Lower leg skin (tissue), 4 donors: ENCODE measurements at regions not wholly inside any gene's neighbourhood (a gene's known extent, or its start where the extent isn't known, plus 50 kb on each side); places are given as distances from the start of the nearest gene placed in this dataset.

Experiments used
- DNase-seq, 2 donors: peaks; one replicate each; pipeline ENCODE4 v3.0.0-alpha.2; 2019; ENCODE audit warnings: low spot score in 2 of 2
- H3K4me3 ChIP-seq: fragments of 200-600 bp; sonication (generic); 2 replicates; pipeline ENCODE4 v1.5.1; 2017; ENCODE audit warnings: mild to moderate bottlenecking, low read depth; ENCODE audit not compliant: poor library complexity, severe bottlenecking
- POLR2A ChIP-seq, 2 donors: fragments of 450-650 bp; IDR thresholded peaks; one replicate each; pipeline ENCODE4 v1.6.1; 2016 to 2017; ENCODE audit warnings: antibody characterized with exemption in 2 of 2, mild to moderate bottlenecking in 1 of 2, moderate library complexity in 1 of 2
- WGBS, 2 donors: methylation state at CpG; one replicate each; pipeline ENCODE4 v1.1.5; 2018; 5-methylcytosine and 5-hydroxymethylcytosine counted together
- intact Hi-C: fragments of 100-400 bp; cut with DNase I; formaldehyde crosslinking; loops from one replicate; pipeline ENCODE4 v1.15.0; 2023; ENCODE audit warnings: low total_unique reads
- TF ChIP-seq, protein P1 (sequence below), 3 donors: fragments of 450-650 bp; IDR thresholded peaks; one replicate each; pipeline ENCODE4 v1.5.1; 2016; ENCODE audit warnings: antibody characterized with exemption in 3 of 3, mild to moderate bottlenecking in 3 of 3, moderate library complexity in 2 of 3

- no peak for TF ChIP-seq POLR2A (IDR thresholded peaks at IDR 0.05)
- TF ChIP-seq, protein P1, sequence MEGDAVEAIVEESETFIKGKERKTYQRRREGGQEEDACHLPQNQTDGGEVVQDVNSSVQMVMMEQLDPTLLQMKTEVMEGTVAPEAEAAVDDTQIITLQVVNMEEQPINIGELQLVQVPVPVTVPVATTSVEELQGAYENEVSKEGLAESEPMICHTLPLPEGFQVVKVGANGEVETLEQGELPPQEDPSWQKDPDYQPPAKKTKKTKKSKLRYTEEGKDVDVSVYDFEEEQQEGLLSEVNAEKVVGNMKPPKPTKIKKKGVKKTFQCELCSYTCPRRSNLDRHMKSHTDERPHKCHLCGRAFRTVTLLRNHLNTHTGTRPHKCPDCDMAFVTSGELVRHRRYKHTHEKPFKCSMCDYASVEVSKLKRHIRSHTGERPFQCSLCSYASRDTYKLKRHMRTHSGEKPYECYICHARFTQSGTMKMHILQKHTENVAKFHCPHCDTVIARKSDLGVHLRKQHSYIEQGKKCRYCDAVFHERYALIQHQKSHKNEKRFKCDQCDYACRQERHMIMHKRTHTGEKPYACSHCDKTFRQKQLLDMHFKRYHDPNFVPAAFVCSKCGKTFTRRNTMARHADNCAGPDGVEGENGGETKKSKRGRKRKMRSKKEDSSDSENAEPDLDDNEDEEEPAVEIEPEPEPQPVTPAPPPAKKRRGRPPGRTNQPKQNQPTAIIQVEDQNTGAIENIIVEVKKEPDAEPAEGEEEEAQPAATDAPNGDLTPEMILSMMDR (IDR thresholded peaks at IDR 0.05), result no peak
- intact Hi-C loops, result no loop called here
- WGBS, 2 donors, result 25 to 26% methylated on average over 3 of the region's 3 CpGs
- peak in 1 of 2 donors; percentile 53 for DNase-seq
- H3K4me3 ChIP-seq, result no peak overlapping the region
Observed at GRCh38 chr22:22395245-22395644, 113.3 kb downstream of the ZNF280B start.

DNA sequence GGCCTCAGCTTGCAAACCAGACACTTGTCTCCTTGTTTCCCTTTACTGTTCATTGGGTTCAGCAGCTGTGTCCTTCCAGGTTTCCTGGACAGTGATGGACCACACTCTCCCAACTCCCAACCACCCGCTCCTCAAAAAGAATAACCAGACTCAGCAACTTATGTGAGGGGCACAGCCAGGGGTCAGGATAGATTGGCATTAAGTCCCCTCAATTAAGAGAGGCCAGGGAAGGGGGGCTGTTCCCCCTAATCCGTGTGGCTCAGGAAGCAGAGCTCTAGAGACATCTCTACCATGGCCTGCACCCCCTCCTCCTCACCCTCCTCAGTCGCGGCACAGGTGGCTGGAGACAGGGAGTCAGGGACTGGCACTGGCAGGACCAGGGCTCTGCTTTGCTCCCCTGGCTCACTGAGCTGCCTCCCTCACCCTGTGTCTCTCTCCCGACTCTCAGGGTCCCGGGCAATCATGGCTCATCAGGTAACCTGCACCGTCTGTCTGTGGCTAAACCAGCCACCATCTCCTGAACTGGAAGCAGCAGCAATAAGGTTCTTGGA lies 111.7 kb downstream of the ZNF280B start:
- DNase-seq, result peak in 1 of 2 donors; percentile 42
- 57 to 72% methylated on average over 7 of the region's 7 CpGs for WGBS, 2 donors
- intact Hi-C loops, result no loop called here
- H3K4me3 ChIP-seq, result no peak overlapping the region
- TF ChIP-seq POLR2A (IDR thresholded peaks at IDR 0.05), result no peak

DNA sequence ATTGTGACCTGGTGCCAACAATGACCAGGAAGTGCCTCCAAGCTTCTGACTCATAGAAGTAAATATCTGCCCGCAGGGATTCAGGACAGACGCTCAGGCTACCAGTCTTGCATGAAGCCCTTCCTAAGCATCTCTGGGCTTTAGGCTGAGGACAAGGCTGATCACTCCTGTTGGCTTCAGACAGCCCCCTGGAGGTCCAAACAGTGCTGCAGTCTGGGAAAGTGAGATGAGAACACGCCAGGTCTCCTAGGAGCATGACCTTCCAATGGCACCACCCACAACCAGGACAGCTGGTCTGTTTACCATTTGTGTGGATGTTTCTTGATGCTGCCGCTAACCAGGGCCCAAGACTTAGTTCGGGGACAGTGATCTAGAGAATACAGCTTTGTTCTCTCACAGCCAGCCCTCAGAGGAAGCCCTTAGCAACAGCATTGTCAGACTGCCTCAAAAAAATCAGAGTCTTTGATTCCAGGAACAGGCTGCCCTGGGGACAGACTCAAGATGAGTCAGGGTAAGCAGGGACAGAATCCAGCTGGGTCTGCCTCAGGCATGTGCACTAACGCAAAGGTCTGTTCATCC lies 111.2 kb downstream of the ZNF280B start:
- TF ChIP-seq, protein P1 (IDR thresholded peaks at IDR 0.05), result no peak
- no peak for TF ChIP-seq POLR2A (IDR thresholded peaks at IDR 0.05)

GRCh38 chr22:22397875-22398524 lies 110.5 kb downstream of the ZNF280B start:
- WGBS, 2 donors, result 72 to 77% methylated on average over 3 of the region's 3 CpGs

More for the DNA sequence above, 111.2 kb downstream of the ZNF280B start:
- peak in 1 of 2 donors; percentile 40 for DNase-seq
- intact Hi-C loops, result no loop called here
- no peak overlapping the region for H3K4me3 ChIP-seq
- 25 to 31% methylated on average over 6 of the region's 6 CpGs for WGBS, 2 donors

DNA sequence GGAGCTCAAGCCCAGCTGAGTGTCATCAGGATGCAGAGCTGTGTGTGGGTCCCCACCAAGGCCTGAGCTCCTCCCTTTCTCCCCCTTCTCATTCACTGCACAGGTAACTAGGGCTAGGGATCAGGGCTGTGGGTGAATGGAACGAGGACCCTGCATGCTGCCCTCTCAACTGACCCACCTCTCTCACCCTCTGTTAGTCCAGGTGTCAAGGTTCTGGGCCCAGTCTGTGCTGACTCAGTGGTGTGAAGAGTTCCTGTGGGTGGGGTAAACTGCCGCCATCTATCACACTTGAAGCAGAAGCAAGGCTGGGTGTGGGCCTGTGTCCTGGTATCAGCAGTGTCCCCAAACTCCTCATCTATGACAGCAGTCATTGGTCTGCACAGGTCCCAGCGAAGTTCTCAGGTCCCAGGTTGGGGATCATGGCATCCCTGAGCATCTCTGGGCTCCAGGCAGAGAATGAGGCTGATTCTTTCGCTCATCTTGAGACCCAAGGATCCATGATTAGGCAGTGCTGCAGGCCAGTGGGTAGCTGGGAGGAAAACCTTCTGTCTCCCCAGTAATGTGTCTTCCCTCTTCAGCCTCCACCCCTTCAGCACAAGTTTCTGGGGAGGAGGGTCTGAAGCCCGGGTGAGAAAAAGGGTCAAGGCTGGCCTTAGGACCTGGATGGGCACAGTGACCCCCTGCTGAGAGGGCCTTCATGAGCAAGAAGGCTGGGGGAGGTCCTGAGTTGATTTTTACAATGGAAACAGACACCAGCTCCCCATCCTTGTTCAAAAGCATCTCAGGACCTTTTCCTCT lies 109.8 kb downstream of the ZNF280B start:
- DNase-seq, result peak in 1 of 2 donors; percentile 53
- WGBS, 2 donors, result 79 to 92% methylated on average over 5 of the region's 5 CpGs
- H3K4me3 ChIP-seq, result no peak overlapping the region
- TF ChIP-seq POLR2A (IDR thresholded peaks at IDR 0.05), result no peak
- TF ChIP-seq, protein P1 (IDR thresholded peaks at IDR 0.05), result no peak
- intact Hi-C loops, result no loop called here

More at GRCh38 chr22:22397875-22398524, 110.5 kb downstream of the ZNF280B start:
- no peak for DNase-seq
- intact Hi-C loops, result no loop called here
- no peak overlapping the region for H3K4me3 ChIP-seq
- no peak for TF ChIP-seq POLR2A (IDR thresholded peaks at IDR 0.05)
- TF ChIP-seq, protein P1 (IDR thresholded peaks at IDR 0.05), result no peak

- TF ChIP-seq, protein P1 (IDR thresholded peaks at IDR 0.05), result no peak
- no peak for TF ChIP-seq POLR2A (IDR thresholded peaks at IDR 0.05)
- intact Hi-C loops, result no loop called here
- 62 to 81% methylated on average over 3 of the region's 3 CpGs for WGBS, 2 donors
- peak in 1 of 2 donors; percentile 42 for DNase-seq
- H3K4me3 ChIP-seq, result no peak overlapping the region
Observed at GRCh38 chr22:22400099-22400498, 108.4 kb downstream of the ZNF280B start.
